Limb (tissue), 2 donors: ENCODE measurements at regions not wholly inside any gene's neighbourhood (a gene's known extent, or its start where the extent isn't known, plus 50 kb on each side); places are given as distances from the start of the nearest gene placed in this dataset.

Experiments used
- DNase-seq, 2 donors: peaks; one replicate each; pipeline ENCODE4 v3.0.0-alpha.2; 2016; ENCODE audit errors: extremely low spot score in 2 of 2

DNA sequence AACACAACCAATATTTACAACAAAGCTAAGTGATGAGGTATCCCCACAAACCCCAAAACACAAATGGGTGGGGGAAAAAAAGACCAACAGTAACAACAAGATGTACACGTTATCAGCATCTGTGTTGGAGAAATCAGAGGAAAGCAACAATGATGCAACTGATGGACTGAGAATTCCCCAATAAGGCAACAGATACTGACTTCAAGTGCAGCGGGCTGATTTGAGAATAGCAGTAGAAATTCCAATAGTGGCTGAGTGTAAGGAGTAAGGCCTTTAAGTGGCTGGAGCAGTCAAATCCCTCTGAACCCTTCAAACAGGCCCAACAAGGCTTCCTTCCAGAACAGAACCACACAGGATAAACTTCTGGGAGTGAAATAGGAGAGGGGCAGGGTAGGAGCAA is 97.6 kb downstream of the TM2D1 start:
- no peak for DNase-seq

DNA sequence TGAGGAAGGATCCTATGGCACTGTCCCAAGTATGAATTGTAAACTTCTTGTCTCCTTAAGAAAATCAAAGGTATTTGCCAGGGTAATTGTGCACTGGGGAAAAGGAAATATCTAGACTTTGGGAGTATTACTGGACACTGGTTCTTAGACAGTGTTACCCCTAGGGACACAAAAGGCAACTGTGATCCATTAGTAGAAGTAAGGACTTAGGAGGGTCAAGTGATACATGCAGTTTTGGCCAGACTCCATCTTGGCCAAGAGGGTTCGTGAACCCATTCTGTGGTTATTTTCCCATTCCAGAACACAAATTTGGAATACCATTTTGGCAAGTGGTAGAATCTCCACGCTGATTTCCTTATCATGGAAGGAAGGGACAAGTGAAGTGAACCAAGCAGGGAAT is 98.1 kb downstream of the TM2D1 start:
- no peak for DNase-seq

DNA sequence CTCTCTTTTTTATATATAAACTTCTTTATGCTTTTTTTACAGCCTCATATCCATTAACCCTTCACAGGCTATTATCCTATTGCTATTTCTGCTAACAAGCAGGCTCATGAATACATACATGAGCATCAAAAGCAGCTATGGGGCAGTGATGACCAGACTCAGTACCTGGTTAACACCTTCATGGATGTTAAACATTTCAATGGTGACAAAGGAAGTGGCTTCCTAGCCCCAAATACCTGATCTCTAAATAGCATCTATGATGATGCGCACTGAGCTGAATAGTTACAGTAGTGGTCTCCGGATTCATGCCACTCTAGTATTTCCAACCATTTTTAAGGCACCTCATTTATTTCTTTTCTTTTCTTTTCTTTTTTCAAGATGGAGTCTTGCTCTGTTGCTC is 101.1 kb downstream of the TM2D1 start:
- DNase-seq = no peak

- DNase-seq = no peak
Observed at GRCh38 chr1:61620536-61620935, 104.4 kb downstream of the TM2D1 start.

DNA sequence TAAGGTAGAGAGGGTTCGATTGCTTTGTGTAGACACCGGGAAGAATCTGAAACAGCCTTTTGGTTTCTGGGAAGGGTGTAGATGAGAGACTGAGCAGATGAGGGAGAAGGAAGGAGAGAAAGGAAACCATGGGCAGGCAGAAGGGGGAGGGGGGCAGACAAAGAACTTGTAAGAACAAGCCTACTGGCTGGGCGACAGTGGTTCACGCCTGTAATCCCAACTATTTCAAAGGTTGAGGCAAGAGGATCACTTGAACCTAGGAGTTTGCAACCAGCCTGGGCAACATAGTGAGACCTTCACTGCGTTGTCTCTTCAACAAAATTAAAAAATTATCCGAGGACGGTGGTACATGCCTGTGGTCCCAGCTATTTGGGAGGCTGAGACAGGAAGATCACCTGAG is 106.2 kb downstream of the TM2D1 start:
- DNase-seq = no peak

DNA sequence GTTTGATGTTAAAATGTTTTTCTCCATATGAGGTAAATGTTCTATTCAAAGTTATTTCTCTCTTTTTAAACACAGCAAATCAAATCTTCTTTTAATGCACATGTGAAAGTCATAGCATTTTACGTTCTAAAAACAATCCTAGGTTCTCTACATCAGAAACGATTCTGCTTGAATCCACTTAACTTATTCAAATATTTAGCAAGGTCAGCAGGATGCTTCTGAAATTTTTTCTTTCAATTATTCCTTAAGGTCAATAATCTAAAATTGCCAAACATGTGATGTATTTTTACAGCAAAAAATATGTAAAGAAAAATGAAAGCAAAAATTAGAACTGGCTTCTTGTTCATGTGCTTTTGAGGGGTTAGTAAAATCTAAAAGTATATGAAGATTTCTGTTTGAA is 106.7 kb downstream of the TM2D1 start:
- DNase-seq = no peak

DNA sequence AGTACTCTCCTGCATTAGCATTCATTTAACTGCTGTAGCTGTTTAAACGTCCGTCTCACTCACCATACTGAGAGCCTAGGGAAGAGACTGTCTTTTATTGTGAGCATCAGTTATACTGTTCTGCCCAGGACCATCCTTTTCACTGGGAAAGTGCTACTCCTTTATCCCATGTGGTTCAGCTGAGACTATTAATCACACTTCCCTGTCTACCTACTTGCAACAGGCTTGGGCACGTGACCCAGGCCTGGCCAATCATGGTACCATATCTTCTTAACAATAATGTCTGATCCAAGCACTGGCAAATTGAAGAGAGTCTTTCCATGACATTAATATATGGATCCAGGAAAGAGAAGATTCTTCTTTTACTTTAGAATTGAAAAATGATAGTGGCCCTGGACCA is 108.1 kb downstream of the TM2D1 start:
- no peak for DNase-seq

- no peak for DNase-seq
Observed at GRCh38 chr1:61612602-61613001, 112.3 kb downstream of the TM2D1 start.

GRCh38 chr1:61609040-61609439 is 115.9 kb downstream of the TM2D1 start:
- no peak for DNase-seq

GRCh38 chr1:61607448-61607847 is 117.5 kb downstream of the TM2D1 start:
- no peak for DNase-seq

DNA sequence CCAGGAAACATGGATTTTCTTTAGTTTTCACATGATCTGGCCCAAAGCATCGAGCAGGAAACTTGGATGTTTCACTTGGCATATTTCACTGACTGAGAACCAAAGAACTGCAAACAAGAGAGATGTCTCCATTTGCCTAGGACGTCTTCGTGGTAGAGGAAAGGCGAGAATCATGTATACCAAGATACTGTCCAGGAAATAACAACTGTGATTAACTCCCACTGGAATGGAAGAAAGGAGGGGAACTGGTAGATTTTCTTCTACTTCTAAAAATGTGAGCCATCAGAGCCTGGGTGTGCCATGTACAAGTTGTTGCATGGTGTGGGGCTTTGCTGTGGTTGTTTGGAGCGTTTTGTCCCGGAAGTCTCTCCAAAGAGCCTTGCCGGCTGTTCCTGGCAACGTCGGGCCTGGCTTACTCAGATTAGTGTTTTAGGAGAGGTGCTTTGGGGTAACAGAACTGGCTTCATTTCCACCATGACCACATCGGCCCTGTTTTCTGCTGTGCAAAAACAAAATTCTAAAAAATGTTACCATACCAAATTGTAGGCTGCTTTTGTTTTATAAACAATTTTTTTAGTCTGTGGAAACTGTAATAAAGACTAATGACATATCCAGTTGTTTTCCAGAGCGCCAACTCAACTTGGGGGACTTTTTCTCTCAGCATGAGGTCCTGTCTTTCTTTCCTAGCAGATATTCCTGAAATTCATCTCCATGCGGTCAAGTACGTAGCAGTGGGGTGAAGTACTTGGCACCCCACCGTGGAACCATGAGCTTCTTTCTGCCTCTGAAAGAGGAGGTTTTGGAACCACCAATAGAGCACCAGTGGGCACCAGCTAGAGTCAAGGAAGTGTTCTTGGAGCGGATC is 118.3 kb downstream of the TM2D1 start:
- DNase-seq = no peak

GRCh38 chr1:61605607-61606321 is 119.2 kb downstream of the TM2D1 start:
- DNase-seq = no peak

DNA sequence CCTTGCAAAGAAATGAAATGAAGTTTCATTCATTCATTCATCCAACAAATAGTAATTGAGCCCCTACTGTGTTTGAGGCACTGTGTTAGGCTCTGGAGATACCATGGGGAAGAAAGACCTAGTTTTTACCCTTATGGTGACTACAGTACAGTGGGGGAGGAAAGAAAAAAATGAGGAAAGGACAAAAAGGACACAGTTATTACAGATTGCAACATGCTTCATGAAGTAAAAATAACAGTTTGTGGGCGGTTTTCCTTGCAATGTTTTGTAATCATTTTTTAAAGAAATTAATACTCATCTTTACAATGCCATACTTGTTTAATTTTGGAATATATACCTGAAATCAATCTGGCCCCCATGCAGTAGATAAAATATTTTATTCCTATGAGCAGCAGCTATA is 120.3 kb downstream of the TM2D1 start:
- DNase-seq = no peak

DNA sequence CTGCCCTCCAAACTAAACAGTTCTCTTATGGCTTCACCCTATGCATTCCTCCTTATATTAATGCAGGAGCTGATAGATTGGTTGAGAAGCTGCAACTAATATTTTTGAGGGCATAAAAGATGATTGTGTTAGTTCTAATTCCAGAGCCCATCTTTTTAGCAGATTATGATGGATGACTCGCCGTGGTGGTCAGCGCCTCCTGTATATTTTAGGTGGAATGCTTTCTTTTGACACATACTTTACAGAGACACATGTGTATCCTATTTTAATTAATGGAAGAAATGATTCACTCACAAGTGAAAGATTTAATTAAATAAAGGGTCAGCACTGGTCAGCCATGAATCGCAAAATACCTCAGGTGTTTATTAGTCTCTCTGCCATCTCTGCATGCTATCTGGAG is 120.7 kb downstream of the TM2D1 start:
- DNase-seq = no peak

GRCh38 chr1:61602663-61603062 is 122.3 kb downstream of the TM2D1 start:
- DNase-seq = no peak

- no peak for DNase-seq
Observed at GRCh38 chr1:61597601-61598000, 127.3 kb downstream of the TM2D1 start.

- no peak for DNase-seq
Observed at GRCh38 chr1:61593331-61593730, 131.6 kb downstream of the TM2D1 start.

- DNase-seq = no peak
Observed at GRCh38 chr1:61591351-61591750, 133.6 kb downstream of the TM2D1 start.

- DNase-seq = peak; percentile 67 to 82
Observed at GRCh38 chr1:61588736-61589672, 135.9 kb downstream of the TM2D1 start.

DNA sequence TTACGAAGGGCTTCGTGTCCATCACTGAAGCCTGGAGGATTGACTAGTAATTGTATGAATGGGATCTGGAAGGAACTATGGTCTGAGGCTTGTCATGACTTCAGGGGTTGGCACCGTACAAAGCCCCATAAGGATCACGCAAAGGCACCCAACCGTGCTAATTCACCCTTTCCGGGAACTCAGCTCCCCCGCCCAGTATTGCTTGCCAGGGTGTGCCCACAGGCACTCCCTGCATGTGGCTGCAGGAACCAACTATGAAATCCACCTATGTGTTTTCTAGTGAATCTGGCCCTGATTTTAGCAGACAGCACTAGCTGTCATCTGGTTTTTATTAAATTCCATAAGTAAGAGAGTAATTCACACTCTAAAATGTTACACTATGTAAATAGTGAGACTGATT is 139.2 kb downstream of the TM2D1 start:
- peak; percentile 35 to 46 for DNase-seq

DNA sequence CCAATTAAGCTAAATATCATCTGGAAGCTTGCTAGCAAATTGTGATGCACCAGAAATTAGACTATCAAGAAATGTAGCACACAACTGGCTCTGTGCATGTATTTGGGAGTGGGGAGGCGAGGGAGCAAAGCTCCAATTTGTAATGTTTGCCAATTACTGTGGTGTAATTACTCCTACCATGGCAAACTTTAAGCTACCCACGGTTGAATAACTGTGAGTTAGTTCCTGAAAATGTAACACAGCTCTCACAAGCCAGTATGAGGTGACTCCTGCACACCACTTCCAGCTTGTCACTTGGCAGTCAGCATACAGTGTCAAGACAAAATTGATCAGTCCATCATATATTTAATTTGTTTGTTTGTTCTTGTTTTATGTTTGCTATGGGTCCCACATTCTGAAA is 141.2 kb downstream of the TM2D1 start:
- no peak for DNase-seq

- DNase-seq = no peak
Observed at GRCh38 chr1:61581251-61581650, 143.7 kb downstream of the TM2D1 start.
